ENCODE measurements at regions not wholly inside any gene's neighbourhood (a gene's known extent, or its start where the extent isn't known, plus 50 kb on each side); places are given as distances from the start of the nearest gene placed in this dataset.

- no peak for TF ChIP-seq ZBTB33 (IDR thresholded peaks at IDR 0.05; ENCODE audit: extremely low read depth, insufficient replicate concordance, low read length)
- TF ChIP-seq JUND (IDR thresholded peaks at IDR 0.05) = no peak
- TF ChIP-seq EGR1 (IDR thresholded peaks at IDR 0.05; ENCODE audit: low read depth) = no peak
Observed at GRCh38 chr7:132680590-132680989, 104.3 kb upstream of the PLXNA4 start (continued).

GRCh38 chr7:132678656-132679055 lies 102.4 kb upstream of the PLXNA4 start:
- BruUV-seq (replicated peaks) = no TSS peak
- intact Hi-C loops (cut with micrococcal nuclease) = no loop called here
- no peaks in the 10 kb centered on the region for H3K27me3 ChIP-seq (ENCODE audit: insufficient read depth, low read length)

More at GRCh38 chr7:132678656-132679055, 102.4 kb upstream of the PLXNA4 start:
- ChIA-PET CTCF (no interaction called here), POLR2A (no interaction called here), RAD21 (ENCODE audit: low non-redundant PET in 1 of 2, low total read pairs in 2 of 2, uncharacterized antibody in 2 of 2, unreplicated experiment in 2 of 2) (no interaction called here)
- Histone ChIP-seq H3K4me1 (ENCODE audit: control insufficient read depth in 1 of 2, insufficient read depth in 2 of 2, low read length in 2 of 2) (no peaks in the 10 kb centered on the region), H3K27ac (ENCODE audit: low read depth, low read length) (no peak overlapping the region), H3K9me2 (ENCODE audit: insufficient read depth) (no peaks in the 10 kb centered on the region), H3K79me2 (ENCODE audit: insufficient read depth, low read length) (no peaks in the 10 kb centered on the region), H3K4me3 (replicated peaks in 1 of 2; ENCODE audit: low read depth in 1 of 2, low read length in 2 of 2) (no peak overlapping the region), H3K9ac (ENCODE audit: low read length) (no peak overlapping the region), H3K4me2 (ENCODE audit: low read length) (no peak overlapping the region), H4K20me1 (ENCODE audit: insufficient read depth) (no peaks in the 10 kb centered on the region), H2AFZ (ENCODE audit: low read depth, low read length, poor library complexity, severe bottlenecking) (no peak overlapping the region), H3K36me3 (ENCODE audit: control insufficient read depth in 1 of 2, insufficient read depth in 2 of 2, low read length in 2 of 2) (no peaks in the 10 kb centered on the region), H3K9me3 (ENCODE audit: control insufficient read depth in 1 of 2, insufficient read depth in 1 of 2, low read depth in 1 of 2, low read length in 2 of 2) (no peaks in the 10 kb centered on the region)
- DNase-seq (ENCODE audit: low read depth, low spot score) (no peak), ATAC-seq (no peak)
- no peak for TF ChIP-seq REST (IDR thresholded peaks at IDR 0.05; ENCODE audit: low read depth)
- no peak for TF ChIP-seq ZFX (IDR thresholded peaks at IDR 0.05)
- TF ChIP-seq EGR1 (IDR thresholded peaks at IDR 0.05; ENCODE audit: low read depth) = no peak
- no peak for TF ChIP-seq CTCF (IDR thresholded peaks at IDR 0.05 in 2 of 3, conservative IDR thresholded peaks at IDR 0.05 in 1 of 3; ENCODE audit: borderline replicate concordance in 1 of 3, insufficient read depth in 1 of 3, low read depth in 2 of 3, low read length in 2 of 3)
- no peak for TF ChIP-seq EZH2phosphoT487 (IDR thresholded peaks at IDR 0.05; ENCODE audit: borderline replicate concordance)
- TF ChIP-seq TCF7L2 (IDR thresholded peaks at IDR 0.05; ENCODE audit: borderline replicate concordance, extremely low read depth, insufficient read depth, insufficient read length) = no peak
- TF ChIP-seq ELF1 (IDR thresholded peaks at IDR 0.05; ENCODE audit: borderline replicate concordance, low read depth) = no peak
- TF ChIP-seq SRF (IDR thresholded peaks at IDR 0.05; ENCODE audit: low read depth) = no peak
- no peak for TF ChIP-seq RAD21 (IDR thresholded peaks at IDR 0.05; ENCODE audit: low read depth)
- TF ChIP-seq CBX3 (IDR thresholded peaks at IDR 0.05; ENCODE audit: low read depth) = no peak
- no peak for TF ChIP-seq SP1 (IDR thresholded peaks at IDR 0.05; ENCODE audit: low read depth)
- TF ChIP-seq EZH2 (IDR thresholded peaks at IDR 0.05) = no peak
- no peak for TF ChIP-seq CEBPB (IDR thresholded peaks at IDR 0.05; ENCODE audit: low read depth)
- TF ChIP-seq JUND (IDR thresholded peaks at IDR 0.05) = no peak
- TF ChIP-seq MAX (IDR thresholded peaks at IDR 0.05) = no peak
